H1 (cell line): ENCODE measurements at regions not wholly inside any gene's neighbourhood (a gene's known extent, or its start where the extent isn't known, plus 50 kb on each side); places are given as distances from the start of the nearest gene placed in this dataset.

Experiments used
- CTCF ChIA-PET: fragments of 300-600 bp; sonication (Branson Sonifier 250); formaldehyde crosslinking; loops from one replicate; lab custom pipeline; 2021; ENCODE audit not compliant: partially characterized antibody; lab: Charles Lee
- POLR2A ChIA-PET: fragments of 300-600 bp; sonication (Branson Sonifier 250); formaldehyde crosslinking; loops from one replicate; lab custom pipeline; 2021; ENCODE audit warnings: inconsistent platforms; ENCODE audit not compliant: partially characterized antibody; lab: Charles Lee
- DNase-seq, 2 experiments: peaks; one replicate each; pipeline versions ENCODE4 v3.0.0 to v3.0.0-alpha.2; 2010 to 2022; ENCODE audit warnings: low spot score in 2 of 2, low read depth in 1 of 2, mixed read lengths in 1 of 2
- FAIRE-seq: peaks from 2 replicates; lab custom pipeline; 2011; peaks lifted over from hg19 to GRCh38; lab: Jason Lieb, UNC
- H2AFZ ChIP-seq: 2 replicates; pipeline ENCODE4 v1.8.1; 2012; ENCODE audit warnings: low read length, inconsistent platforms
- H2AK5ac ChIP-seq: 2 replicates; pipeline ENCODE4 v1.6.1; 2013; ENCODE audit warnings: low read depth, low read length
- H2BK120ac ChIP-seq: replicated peaks from 2 replicates; pipeline ENCODE3; 2013; ENCODE audit warnings: low read depth, low read length, inconsistent platforms
- H2BK12ac ChIP-seq: 2 replicates; pipeline ENCODE4 v1.6.1; 2013; ENCODE audit warnings: low read depth, low read length
- H2BK15ac ChIP-seq: 2 replicates; pipeline ENCODE4 v1.6.1; 2013; ENCODE audit warnings: low read length
- H2BK20ac ChIP-seq: 2 replicates; pipeline ENCODE4 v1.6.1; 2013; ENCODE audit warnings: low read length
- H2BK5ac ChIP-seq: 2 replicates; pipeline ENCODE4 v1.6.1; 2013; ENCODE audit warnings: low read depth, low read length
- H3K14ac ChIP-seq: 2 replicates; pipeline ENCODE4 v1.6.1; 2013; ENCODE audit warnings: inconsistent platforms; ENCODE audit not compliant: insufficient read length
- H3K18ac ChIP-seq: 2 replicates; pipeline ENCODE4 v1.6.1; 2013; ENCODE audit warnings: low read length; ENCODE audit errors: extremely low read depth
- H3K23ac ChIP-seq: 2 replicates; pipeline ENCODE4 v1.6.1; 2013; ENCODE audit warnings: inconsistent platforms; ENCODE audit not compliant: insufficient read length
- H3K23me2 ChIP-seq: 2 replicates; pipeline ENCODE4 v1.6.1; 2013; ENCODE audit warnings: low read depth, low read length
- H3K27ac ChIP-seq: 2 replicates; pipeline ENCODE4 v1.6.1; 2011; ENCODE audit warnings: low read depth, low read length, inconsistent platforms
- H3K27me3 ChIP-seq, 4 experiments: replicated peaks in 1 of 4; 1 replicate in 1 of 4; 2 replicates in 3 of 4; pipeline versions ENCODE4 v1.6.1 to v1.8.1; 2011 to 2013; ENCODE audit warnings: low read length in 3 of 4, mild to moderate bottlenecking in 3 of 4, inconsistent platforms in 2 of 4, mixed read lengths in 2 of 4, moderate library complexity in 1 of 4; ENCODE audit not compliant: control insufficient read depth in 3 of 4, insufficient read depth in 3 of 4; ENCODE audit errors: extremely low read depth in 1 of 4
- H3K36me3 ChIP-seq, 4 experiments: 2 replicates each; pipeline versions ENCODE4 v1.6.1 to v1.8.1; 2011 to 2013; ENCODE audit warnings: mild to moderate bottlenecking in 4 of 4, low read length in 3 of 4, moderate library complexity in 2 of 4, control low read depth in 1 of 4, inconsistent platforms in 1 of 4; ENCODE audit not compliant: insufficient read depth in 4 of 4, control insufficient read depth in 2 of 4
- H3K4ac ChIP-seq: replicated peaks from 2 replicates; pipeline ENCODE3; 2013; ENCODE audit warnings: low read length, low read depth, mixed read lengths, inconsistent platforms; ENCODE audit not compliant: insufficient read length
- H3K4me1 ChIP-seq, 4 experiments: replicated peaks in 1 of 4; 1 replicate in 1 of 4; 2 replicates in 3 of 4; pipeline versions ENCODE4 v1.6.1 to v1.8.1; 2011 to 2013; ENCODE audit warnings: low read length in 3 of 4, inconsistent platforms in 2 of 4, mixed read lengths in 1 of 4; ENCODE audit not compliant: insufficient read depth in 4 of 4, control insufficient read depth in 3 of 4
- H3K4me2 ChIP-seq, 2 experiments: 2 replicates each; pipeline versions ENCODE4 v1.6.1 to v1.8.1; 2011 to 2013; ENCODE audit warnings: low read depth in 2 of 2, low read length in 2 of 2, control low read depth in 1 of 2, inconsistent platforms in 1 of 2, mild to moderate bottlenecking in 1 of 2; ENCODE audit not compliant: insufficient read depth in 1 of 2
- H3K4me3 ChIP-seq, 4 experiments: fragments of 200-600, 300-600 bp in 1 of 4; sonication (generic), shearing (Covaris generic), sonication (Bioruptor Twin) in 1 of 4; 2 replicates each; pipeline versions ENCODE4 v1.5.1 to v1.8.1; 2011 to 2016; ENCODE audit warnings: low read length in 4 of 4, low read depth in 3 of 4, control low read depth in 2 of 4, inconsistent platforms in 2 of 4, mild to moderate bottlenecking in 2 of 4, mixed read lengths in 1 of 4, moderate library complexity in 1 of 4; ENCODE audit not compliant: insufficient read depth in 2 of 4; ENCODE audit errors: extremely low read depth in 1 of 4
- H3K56ac ChIP-seq: replicated peaks from 2 replicates; pipeline ENCODE3; 2013; ENCODE audit warnings: low read depth, mild to moderate bottlenecking, mixed read lengths, low read length, inconsistent platforms; ENCODE audit not compliant: insufficient read length
- H3K79me1 ChIP-seq: 2 replicates; pipeline ENCODE4 v1.6.1; 2013; ENCODE audit warnings: low read depth, low read length, control low read depth
- H3K79me2 ChIP-seq, 2 experiments: 2 replicates each; pipeline versions ENCODE4 v1.6.1 to v1.8.1; 2012 to 2013; ENCODE audit warnings: low read length in 2 of 2, mild to moderate bottlenecking in 2 of 2, inconsistent platforms in 1 of 2; ENCODE audit not compliant: insufficient read depth in 2 of 2, control insufficient read depth in 1 of 2
- H3K9ac ChIP-seq, 4 experiments: replicated peaks in 1 of 4; 1 replicate in 1 of 4; 2 replicates in 3 of 4; pipeline versions ENCODE4 v1.6.1 to v1.8.1; 2011 to 2013; ENCODE audit warnings: low read depth in 3 of 4, low read length in 3 of 4, control low read depth in 2 of 4, mild to moderate bottlenecking in 2 of 4, moderate library complexity in 2 of 4, inconsistent platforms in 1 of 4; ENCODE audit errors: extremely low read depth in 1 of 4
- H3K9me3 ChIP-seq, 2 experiments: 2 replicates each; pipeline versions ENCODE4 v1.6.1 to v1.8.1; 2012 to 2013; ENCODE audit warnings: mild to moderate bottlenecking in 2 of 2, moderate library complexity in 2 of 2, control low read depth in 1 of 2, inconsistent platforms in 1 of 2, low read depth in 1 of 2, low read length in 1 of 2, mixed read lengths in 1 of 2; ENCODE audit not compliant: insufficient read depth in 2 of 2
- H4K20me1 ChIP-seq, 2 experiments: replicated peaks in 1 of 2; 2 replicates each; pipeline versions ENCODE3 to v1.8.1; 2011 to 2013; ENCODE audit warnings: inconsistent platforms in 2 of 2, low read length in 2 of 2, mild to moderate bottlenecking in 1 of 2; ENCODE audit not compliant: insufficient read depth in 2 of 2, control insufficient read depth in 1 of 2
- H4K5ac ChIP-seq: 2 replicates; pipeline ENCODE4 v1.6.1; 2013; ENCODE audit warnings: low read length, low read depth, mixed read lengths, inconsistent platforms; ENCODE audit not compliant: insufficient read length
- H4K8ac ChIP-seq: 2 replicates; pipeline ENCODE4 v1.8.0; 2013; ENCODE audit warnings: mild to moderate bottlenecking, moderate library complexity, low read length, inconsistent platforms; ENCODE audit not compliant: insufficient read depth; ENCODE audit errors: extremely low read depth
- H4K91ac ChIP-seq: replicated peaks from 2 replicates; pipeline ENCODE3; 2013; ENCODE audit warnings: low read length, mixed read lengths, inconsistent platforms; ENCODE audit not compliant: insufficient read length
- ATF3 ChIP-seq: IDR thresholded peaks from 2 replicates; pipeline ENCODE4 v1.6.1; 2011; ENCODE audit warnings: low read depth, mild to moderate bottlenecking, low read length; ENCODE audit not compliant: insufficient read depth
- BCL11A ChIP-seq, 2 experiments: IDR thresholded peaks; one replicate each; pipeline ENCODE4 v1.6.1; 2011; ENCODE audit warnings: low read depth in 2 of 2, low read length in 2 of 2, mild to moderate bottlenecking in 2 of 2
- E2F6 ChIP-seq: IDR thresholded peaks from 2 replicates; pipeline ENCODE4 v1.6.1; 2012; ENCODE audit warnings: inconsistent platforms
- GABPA ChIP-seq: IDR thresholded peaks from 2 replicates; pipeline ENCODE4 v1.6.1; 2011; ENCODE audit warnings: mild to moderate bottlenecking, low read length, moderate library complexity, borderline replicate concordance; ENCODE audit not compliant: insufficient read depth
- JUN ChIP-seq: IDR thresholded peaks from 2 replicates; pipeline ENCODE4 v1.6.1; 2011; ENCODE audit warnings: low read depth, mild to moderate bottlenecking, improper control_type of control experiment, low read length
- KDM4A ChIP-seq: IDR thresholded peaks from one replicate; pipeline ENCODE4 v1.7.1; 2012; ENCODE audit warnings: low read depth, mild to moderate bottlenecking, moderate library complexity, low read length, inconsistent platforms; ENCODE audit not compliant: severe bottlenecking
- POU5F1 ChIP-seq: IDR thresholded peaks from 2 replicates; pipeline ENCODE4 v1.6.1; 2011; ENCODE audit warnings: low read depth, mild to moderate bottlenecking, low read length, moderate library complexity
- RFX5 ChIP-seq: IDR thresholded peaks from 2 replicates; pipeline ENCODE4 v1.6.1; 2011; ENCODE audit warnings: low read depth, low read length, improper control_type of control experiment, borderline replicate concordance
- SP2 ChIP-seq: IDR thresholded peaks from 2 replicates; pipeline ENCODE4 v1.6.1; 2012; ENCODE audit warnings: mild to moderate bottlenecking, low read length, inconsistent platforms
- SP4 ChIP-seq: IDR thresholded peaks from 2 replicates; pipeline ENCODE4 v1.6.1; 2012; ENCODE audit warnings: low read length, inconsistent platforms
- WGBS, 2 experiments: shearing (Covaris generic) in 1 of 2; methylation state at CpG; one replicate each; pipeline versions ENCODE4 v1.1.6 to v1.1.7; 2013 to 2015; ENCODE audit warnings: low lambda C conversion rate in 2 of 2, mixed read lengths in 2 of 2, inconsistent platforms in 1 of 2, low coverage in 1 of 2, missing lambda C conversion rate in 1 of 2; ENCODE audit not compliant: insufficient replicate concordance in 2 of 2, insufficient coverage in 1 of 2, insufficient read length in 1 of 2; ENCODE audit errors: extremely low coverage in 1 of 2, missing lambda C conversion rate in 1 of 2; 5-methylcytosine and 5-hydroxymethylcytosine counted together

- POLR2A ChIA-PET, result no interaction called here
- Histone ChIP-seq H3K27me3 (no peaks in the 10 kb centered on the region; a peak in 1 of 7 replicates), H3K23me2 (no peaks in the 10 kb centered on the region), H3K4me1 (no peaks in the 10 kb centered on the region), H3K79me1 (no peaks in the 10 kb centered on the region), H2BK12ac (no peak overlapping the region), H3K4me2 (no peak overlapping the region), H2BK15ac (no peak overlapping the region), H4K8ac (no peak overlapping the region), H3K18ac (no peak overlapping the region), H3K23ac (no peak overlapping the region), H2AK5ac (no peak overlapping the region), H3K9ac (no peak overlapping the region), H3K36me3 (no peaks in the 10 kb centered on the region), H3K9me3 (peaks cover 5 to 8% of the 10 kb centered on the region in 2 experiments; a peak in 1 of 4 replicates), H3K14ac (no peak overlapping the region), H4K5ac (no peak overlapping the region), H4K20me1 (no peaks in the 10 kb centered on the region), H2BK120ac (no peak overlapping the region), H3K79me2 (no peaks in the 10 kb centered on the region), H2BK20ac (no peak overlapping the region), H3K27ac (no peak overlapping the region), H3K4me3 (no peak overlapping the region), H2AFZ (no peak overlapping the region), H3K4ac (no peak overlapping the region), H4K91ac (no peak overlapping the region), H3K56ac (no peak overlapping the region), H2BK5ac (no peak overlapping the region)
- CTCF ChIA-PET, result interaction anchor here (0.7 kb wide), 1 partner anchor 140 kb away, joined by 3 read pairs; no protein-coding TSS in a partner anchor
- DNase-seq (no peak), FAIRE-seq (no peak)
- 83% methylated on average over 8 of the region's 8 CpGs; no CpG with 5 or more reads in 1 of the 2 experiments for WGBS, 2 experiments
- TF ChIP-seq E2F6, result no peak
- TF ChIP-seq SP2, result no peak
- TF ChIP-seq SP4, result no peak
- TF ChIP-seq BCL11A (IDR thresholded peaks at IDR 0.05; ENCODE audit: low read depth in 2 of 2, low read length in 2 of 2), result no peak
- no peak for TF ChIP-seq GABPA
- TF ChIP-seq POU5F1, result no peak
- TF ChIP-seq JUN, result no peak
- no peak for TF ChIP-seq ATF3
- TF ChIP-seq RFX5, result no peak
- no peak for TF ChIP-seq KDM4A
Measured at GRCh38 chr13:111568290-111568689, 247.8 kb downstream of the TEX29 start.
